Gastrocnemius medialis (tissue), 4 donors: ENCODE measurements at regions not wholly inside any gene's neighbourhood (a gene's known extent, or its start where the extent isn't known, plus 50 kb on each side); places are given as distances from the start of the nearest gene placed in this dataset.

Experiments
- ATAC-seq, 2 donors: fragments of 150-250 bp; one replicate each; pipeline ENCODE4 v1.9.1; 2016
- DNase-seq, 2 donors: peaks; one replicate each; pipeline ENCODE4 v3.0.0-alpha.2; 2019
- H3K27ac ChIP-seq, 4 donors: fragments of 200-600 bp; sonication (generic); 1 replicate in 1 of 4; 2 replicates in 3 of 4; pipeline ENCODE4 v1.5.1; 2016 to 2018; ENCODE audit warnings: mild to moderate bottlenecking in 2 of 4, moderate library complexity in 1 of 4
- H3K27me3 ChIP-seq, 3 donors: fragments of 200-600 bp; sonication (generic) in 2 of 3; 1 replicate in 1 of 3; 2 replicates in 2 of 3; pipeline versions ENCODE4 v1.5.1 to v1.6.0; 2016 to 2019; ENCODE audit warnings: mild to moderate bottlenecking in 1 of 3, moderate library complexity in 1 of 3
- H3K36me3 ChIP-seq, 2 donors: fragments of 200-600 bp; sonication (generic) in 1 of 2; one replicate each; pipeline ENCODE4 v1.5.1; 2017 to 2018
- H3K4me1 ChIP-seq, 2 donors: fragments of 200-600 bp; sonication (generic) in 1 of 2; one replicate each; pipeline ENCODE4 v1.5.1; 2016 to 2017; ENCODE audit warnings: mild to moderate bottlenecking in 2 of 2
- H3K4me3 ChIP-seq, 4 donors: fragments of 200-600 bp; sonication (generic) in 3 of 4; 1 replicate in 1 of 4; 2 replicates in 3 of 4; pipeline ENCODE4 v1.5.1; 2016 to 2019; ENCODE audit warnings: mild to moderate bottlenecking in 2 of 4
- H3K9me3 ChIP-seq, 3 donors: fragments of 200-600 bp; sonication (generic) in 2 of 3; 1 replicate in 1 of 3; 2 replicates in 2 of 3; pipeline ENCODE4 v1.5.1; 2016 to 2019
- POLR2A ChIP-seq, 2 donors: fragments of 450-650 bp; IDR thresholded peaks; one replicate each; pipeline ENCODE4 v1.6.1; 2017; ENCODE audit warnings: antibody characterized with exemption in 2 of 2, mild to moderate bottlenecking in 2 of 2, moderate library complexity in 2 of 2
- in situ Hi-C, 4 donors: fragments of 200-750 bp; cut with MboI; loops; one replicate each; pipeline versions ENCODE4 v1.15.0 to v1.8.0; 2017; ENCODE audit warnings: low sequenced_read_pairs in 4 of 4
- intact Hi-C: fragments of 100-400 bp; cut with DNase I; formaldehyde crosslinking; loops from one replicate; pipeline ENCODE4 v1.15.1; 2023; ENCODE audit warnings: low total_unique reads
- TF ChIP-seq, protein P1 (sequence below), 5 experiments: fragments of 450-650 bp in 3 of 5; fragments of 200-600 bp in 2 of 5; sonication (generic) in 2 of 5; IDR thresholded peaks in 4 of 5; conservative IDR thresholded peaks in 1 of 5; 1 replicate in 4 of 5; 2 replicates in 1 of 5; pipeline ENCODE4 v1.5.1; 2016 to 2019; ENCODE audit warnings: antibody characterized with exemption in 5 of 5, mild to moderate bottlenecking in 3 of 5, moderate library complexity in 3 of 5

- ATAC-seq, result no peak
- DNase-seq, result no peak
- H3K4me3 ChIP-seq, result no peak overlapping the region
- H3K27ac ChIP-seq, result no peak overlapping the region
- in situ Hi-C loops (no loop called here), intact Hi-C loops (no loop called here)
- H3K4me1 ChIP-seq, result no peaks in the 10 kb centered on the region
- no peaks in the 10 kb centered on the region for H3K9me3 ChIP-seq
- H3K36me3 ChIP-seq, result no peaks in the 10 kb centered on the region
- no peaks in the 10 kb centered on the region for H3K27me3 ChIP-seq
- no peak for TF ChIP-seq POLR2A (IDR thresholded peaks at IDR 0.05)
- TF ChIP-seq, protein P1, sequence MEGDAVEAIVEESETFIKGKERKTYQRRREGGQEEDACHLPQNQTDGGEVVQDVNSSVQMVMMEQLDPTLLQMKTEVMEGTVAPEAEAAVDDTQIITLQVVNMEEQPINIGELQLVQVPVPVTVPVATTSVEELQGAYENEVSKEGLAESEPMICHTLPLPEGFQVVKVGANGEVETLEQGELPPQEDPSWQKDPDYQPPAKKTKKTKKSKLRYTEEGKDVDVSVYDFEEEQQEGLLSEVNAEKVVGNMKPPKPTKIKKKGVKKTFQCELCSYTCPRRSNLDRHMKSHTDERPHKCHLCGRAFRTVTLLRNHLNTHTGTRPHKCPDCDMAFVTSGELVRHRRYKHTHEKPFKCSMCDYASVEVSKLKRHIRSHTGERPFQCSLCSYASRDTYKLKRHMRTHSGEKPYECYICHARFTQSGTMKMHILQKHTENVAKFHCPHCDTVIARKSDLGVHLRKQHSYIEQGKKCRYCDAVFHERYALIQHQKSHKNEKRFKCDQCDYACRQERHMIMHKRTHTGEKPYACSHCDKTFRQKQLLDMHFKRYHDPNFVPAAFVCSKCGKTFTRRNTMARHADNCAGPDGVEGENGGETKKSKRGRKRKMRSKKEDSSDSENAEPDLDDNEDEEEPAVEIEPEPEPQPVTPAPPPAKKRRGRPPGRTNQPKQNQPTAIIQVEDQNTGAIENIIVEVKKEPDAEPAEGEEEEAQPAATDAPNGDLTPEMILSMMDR (IDR thresholded peaks at IDR 0.05 in 4 of 5, conservative IDR thresholded peaks at IDR 0.05 in 1 of 5), result no peak
These were observed 319.6 kb upstream of the CDH11 start for GRCh38 chr16:65441501-65441900.

GRCh38 chr16:65429504-65430181 is 307.8 kb upstream of the CDH11 start:
- Histone ChIP-seq H3K4me3 (no peak overlapping the region), H3K36me3 (no peaks in the 10 kb centered on the region), H3K27ac (no peak overlapping the region), H3K27me3 (no peaks in the 10 kb centered on the region), H3K9me3 (no peaks in the 10 kb centered on the region), H3K4me1 (no peaks in the 10 kb centered on the region)
- no peak for TF ChIP-seq POLR2A (IDR thresholded peaks at IDR 0.05)
- TF ChIP-seq, protein P1 (IDR thresholded peaks at IDR 0.05 in 4 of 5, conservative IDR thresholded peaks at IDR 0.05 in 1 of 5), result no peak
- ATAC-seq (no peak), DNase-seq (no peak)
- intact Hi-C loops (no loop called here), in situ Hi-C loops (no loop called here)

GRCh38 chr16:65426484-65426883 is 304.6 kb upstream of the CDH11 start:
- H3K36me3 ChIP-seq, result no peaks in the 10 kb centered on the region
- TF ChIP-seq, protein P1 (IDR thresholded peaks at IDR 0.05 in 4 of 5, conservative IDR thresholded peaks at IDR 0.05 in 1 of 5), result no peak
- no peak for TF ChIP-seq POLR2A (IDR thresholded peaks at IDR 0.05)
- in situ Hi-C loops, result no loop called here
- no peaks in the 10 kb centered on the region for H3K9me3 ChIP-seq
- H3K27me3 ChIP-seq, result no peaks in the 10 kb centered on the region
- ATAC-seq, result no peak
- intact Hi-C loops, result no loop called here
- no peak for DNase-seq
- H3K4me3 ChIP-seq, result no peak overlapping the region
- no peaks in the 10 kb centered on the region for H3K4me1 ChIP-seq
- no peak overlapping the region for H3K27ac ChIP-seq

DNA sequence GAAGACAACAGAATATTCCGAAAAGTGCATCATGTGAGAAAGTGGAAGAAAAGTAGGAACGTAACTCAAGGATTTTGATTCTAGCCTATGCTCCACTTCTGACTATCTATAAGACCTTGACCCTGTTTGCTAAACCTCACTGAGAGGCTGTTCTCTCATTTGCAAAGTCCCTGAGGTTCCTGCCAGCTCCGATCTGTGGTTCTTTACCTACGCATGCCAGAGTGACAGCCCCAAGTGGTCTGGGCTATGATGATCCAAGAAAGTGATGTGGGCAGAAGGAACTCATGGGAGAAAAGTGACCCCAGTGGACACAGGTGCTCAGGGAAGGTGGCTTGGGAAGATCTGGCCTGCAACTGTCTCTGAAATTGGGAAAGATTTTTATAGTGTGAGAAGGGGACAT is 301.1 kb upstream of the CDH11 start:
- intact Hi-C loops (no loop called here), in situ Hi-C loops (no loop called here)
- H3K27ac ChIP-seq, result no peak overlapping the region
- H3K4me3 ChIP-seq, result no peak overlapping the region
- no peaks in the 10 kb centered on the region for H3K4me1 ChIP-seq
- no peak for ATAC-seq
- H3K27me3 ChIP-seq, result no peaks in the 10 kb centered on the region
- H3K9me3 ChIP-seq, result no peaks in the 10 kb centered on the region
- no peaks in the 10 kb centered on the region for H3K36me3 ChIP-seq
- TF ChIP-seq, protein P1 (IDR thresholded peaks at IDR 0.05 in 4 of 5, conservative IDR thresholded peaks at IDR 0.05 in 1 of 5), result no peak
- TF ChIP-seq POLR2A (IDR thresholded peaks at IDR 0.05), result no peak
- no peak for DNase-seq

DNA sequence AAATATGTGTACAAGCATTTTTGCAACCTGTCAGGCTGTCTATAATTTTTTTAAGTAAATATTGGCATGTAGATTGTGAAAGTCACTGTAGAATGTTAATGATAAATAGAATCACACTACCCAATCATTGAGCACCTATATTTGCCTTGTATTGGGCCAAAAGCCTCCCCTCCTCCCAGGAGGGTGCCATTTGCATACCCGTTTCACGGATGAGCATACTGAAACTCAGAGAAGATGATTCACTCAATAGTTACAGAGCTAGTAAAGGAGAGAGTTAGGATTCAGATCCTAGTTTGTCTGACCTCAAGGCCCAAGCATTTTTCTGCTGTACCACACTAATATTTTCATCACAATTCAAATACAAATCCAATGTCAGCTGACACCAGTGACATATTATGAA is 299.7 kb upstream of the CDH11 start:
- ATAC-seq, result no peak
- Histone ChIP-seq H3K4me1 (no peaks in the 10 kb centered on the region), H3K36me3 (no peaks in the 10 kb centered on the region), H3K4me3 (no peak overlapping the region), H3K9me3 (no peaks in the 10 kb centered on the region), H3K27ac (no peak overlapping the region), H3K27me3 (no peaks in the 10 kb centered on the region)
- TF ChIP-seq, protein P1 (IDR thresholded peaks at IDR 0.05 in 4 of 5, conservative IDR thresholded peaks at IDR 0.05 in 1 of 5), result no peak
- no peak for TF ChIP-seq POLR2A (IDR thresholded peaks at IDR 0.05)
- DNase-seq, result no peak
- intact Hi-C loops (no loop called here), in situ Hi-C loops (no loop called here)
